GM13977 (cell line): ENCODE measurements at regions not wholly inside any gene's neighbourhood (a gene's known extent, or its start where the extent isn't known, plus 50 kb on each side); places are given as distances from the start of the nearest gene placed in this dataset.

Experiments used
- DNase-seq: peaks from one replicate; pipeline ENCODE4 v3.0.0; 2012; ENCODE audit warnings: low spot score
- CTCF ChIP-seq: IDR thresholded peaks from 2 replicates; pipeline ENCODE4 v1.5.1; 2012; ENCODE audit warnings: mild to moderate bottlenecking, control low read depth; ENCODE audit not compliant: insufficient read depth; ENCODE audit errors: extremely low read depth, missing control alignments
- in situ Hi-C: fragments of 300-500 bp; cut with MboI; formaldehyde crosslinking; loops from one replicate; pipeline ENCODE4 v1.12.0; 2022; ENCODE audit warnings: low sequenced_read_pairs, low pct_unique_long_range_greater_than_20kb, mixed read lengths, inconsistent platforms; ENCODE audit not compliant: unreplicated experiment

- TF ChIP-seq CTCF, result no peak
- in situ Hi-C loops, result no loop called here
- no peak for DNase-seq
Observed at GRCh38 chr2:16375351-16375750, 290.3 kb downstream of the CYRIA start.

GRCh38 chr2:16374671-16375070, 291.0 kb downstream of the CYRIA start:
- TF ChIP-seq CTCF, result no peak
- in situ Hi-C loops, result no loop called here
- DNase-seq, result no peak

GRCh38 chr2:16373341-16373740, 292.3 kb downstream of the CYRIA start:
- in situ Hi-C loops, result no loop called here
- DNase-seq, result no peak
- TF ChIP-seq CTCF, result no peak

GRCh38 chr2:16371751-16372150, 293.9 kb downstream of the CYRIA start:
- in situ Hi-C loops, result no loop called here
- no peak for DNase-seq
- no peak for TF ChIP-seq CTCF

- DNase-seq, result no peak
- in situ Hi-C loops, result no loop called here
- TF ChIP-seq CTCF, result no peak
Observed at GRCh38 chr2:16368951-16369350, 296.7 kb downstream of the CYRIA start.

GRCh38 chr2:16368328-16368727, 297.3 kb downstream of the CYRIA start:
- no peak for DNase-seq
- in situ Hi-C loops, result no loop called here
- TF ChIP-seq CTCF, result no peak

- DNase-seq, result no peak
- in situ Hi-C loops, result no loop called here
Observed at GRCh38 chr2:16365366-16365765, 300.3 kb downstream of the CYRIA start.

More at GRCh38 chr2:16365366-16365765, 300.3 kb downstream of the CYRIA start:
- no peak for TF ChIP-seq CTCF
